GM12892 (cell line): ENCODE measurements at regions not wholly inside any gene's neighbourhood (a gene's known extent, or its start where the extent isn't known, plus 50 kb on each side); places are given as distances from the start of the nearest gene placed in this dataset.

Source experiments
- POLR2A ChIP-seq: IDR thresholded peaks from 2 replicates; pipeline ENCODE4 v1.6.1; 2011; ENCODE audit warnings: low read depth, low read length, control low read depth
- POLR2AphosphoS5 ChIP-seq: IDR thresholded peaks from 2 replicates; pipeline ENCODE4 v1.6.1; 2011; ENCODE audit warnings: low read depth, low read length, control low read depth
- TAF1 ChIP-seq: IDR thresholded peaks from 2 replicates; pipeline ENCODE4 v1.6.1; 2011; ENCODE audit warnings: low read depth, mild to moderate bottlenecking, control low read depth, low read length, borderline replicate concordance

GRCh38 chr11:97972731-97973130, 1048.0 kb upstream of the CNTN5 start:
- TF ChIP-seq POLR2A (no peak), POLR2AphosphoS5 (no peak), TAF1 (no peak)
